Breast epithelium (tissue), 3 donors: ENCODE measurements at regions not wholly inside any gene's neighbourhood (a gene's known extent, or its start where the extent isn't known, plus 50 kb on each side); places are given as distances from the start of the nearest gene placed in this dataset.

Experiments
- CTCF ChIP-seq, 3 donors: fragments of 450-650 bp; IDR thresholded peaks; one replicate each; pipeline ENCODE4 v1.5.1; 2016 to 2017; ENCODE audit warnings: antibody characterized with exemption in 3 of 3, mild to moderate bottlenecking in 3 of 3, moderate library complexity in 3 of 3
- POLR2A ChIP-seq: fragments of 450-650 bp; IDR thresholded peaks from one replicate; pipeline ENCODE4 v1.6.1; 2016; ENCODE audit warnings: antibody characterized with exemption, mild to moderate bottlenecking, moderate library complexity
- POLR2AphosphoS5 ChIP-seq, 3 donors: sonication (generic); formaldehyde crosslinking; IDR thresholded peaks; one replicate each; pipeline ENCODE4 v1.6.1; 2017; ENCODE audit warnings: antibody characterized with exemption in 3 of 3

GRCh38 chr17:71329310-71330098 is 791.3 kb upstream of the SOX9 start:
- no peak for TF ChIP-seq POLR2AphosphoS5 (IDR thresholded peaks at IDR 0.05)
- TF ChIP-seq CTCF (IDR thresholded peaks at IDR 0.05) = no peak
- no peak for TF ChIP-seq POLR2A
